ENCODE measurements at regions not wholly inside any gene's neighbourhood (a gene's known extent, or its start where the extent isn't known, plus 50 kb on each side); places are given as distances from the start of the nearest gene placed in this dataset.

DNA sequence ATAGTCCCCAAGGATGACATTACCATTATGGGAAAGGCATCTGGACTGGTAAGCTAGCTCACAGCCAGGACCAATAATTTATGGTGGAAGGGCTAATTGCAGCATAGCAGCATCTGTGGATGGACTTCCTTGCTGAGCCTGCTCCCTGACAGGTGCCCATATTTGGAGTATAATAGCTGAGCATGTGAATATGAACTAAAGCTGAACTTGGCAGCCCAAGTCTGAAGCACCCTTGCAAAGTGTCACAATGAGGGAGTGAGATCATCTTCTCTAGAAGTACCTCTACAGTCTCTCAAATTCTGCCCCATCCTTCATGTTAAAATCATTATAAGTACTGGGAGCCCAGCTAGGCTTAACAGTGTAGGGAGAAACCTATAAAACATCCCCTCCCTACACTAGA lies 128.2 kb upstream of the INPP4B start:
- DNase-seq: no peak

DNA sequence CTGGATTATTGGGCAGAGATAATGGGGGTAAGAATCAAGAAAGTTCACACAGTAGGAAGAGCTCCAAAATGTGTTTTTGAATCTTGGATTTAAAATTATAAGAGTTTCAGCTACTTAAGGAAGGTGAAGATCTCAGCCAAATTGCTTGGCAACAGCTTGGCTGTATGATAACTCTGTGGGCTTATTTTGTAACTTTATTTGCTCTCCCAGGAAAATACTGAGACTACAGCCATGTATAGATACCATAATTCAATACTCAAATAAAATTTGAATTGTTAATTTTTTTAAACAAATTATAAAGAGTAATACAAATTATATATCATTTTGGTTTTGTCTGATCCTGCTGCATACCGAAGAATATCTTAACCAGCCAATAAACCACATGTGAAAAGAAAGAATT lies 129.5 kb upstream of the INPP4B start:
- DNase-seq: no peak

DNA sequence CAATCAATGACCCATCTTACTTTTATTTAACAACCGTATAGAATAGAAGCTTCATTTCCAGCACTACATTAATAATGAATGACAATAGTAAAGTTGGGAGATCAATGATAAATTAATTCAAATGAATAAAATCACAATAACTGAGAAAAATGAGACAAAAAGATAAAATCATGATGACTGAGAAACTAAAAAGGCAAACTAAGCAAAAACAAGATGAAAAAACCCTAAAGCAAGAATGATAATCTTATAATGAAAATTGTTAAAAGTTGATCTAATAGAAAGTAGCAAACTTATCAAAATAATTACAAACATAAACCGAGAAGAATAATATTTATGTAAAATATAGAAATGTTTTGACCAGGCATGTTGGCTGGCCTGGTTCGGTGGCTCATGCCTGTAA lies 130.4 kb upstream of the INPP4B start:
- no peak for DNase-seq

DNA sequence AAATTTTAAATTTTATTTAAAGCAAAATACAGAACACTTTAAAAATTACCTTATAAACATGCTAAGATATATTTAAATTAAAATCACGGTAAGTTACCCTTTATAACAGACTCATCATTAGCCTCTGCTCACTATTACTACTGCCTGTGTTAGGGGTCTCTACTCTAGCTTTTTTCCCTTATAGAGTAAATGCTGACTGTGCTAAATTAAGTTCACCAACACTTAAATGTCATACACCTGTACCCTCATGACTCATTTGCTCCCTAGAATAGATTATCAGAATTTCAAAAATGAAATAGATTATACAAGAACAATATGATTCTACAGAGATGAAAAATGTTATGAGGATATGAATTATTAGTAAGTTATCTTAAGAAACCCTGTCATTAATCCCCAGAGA lies 131.1 kb upstream of the INPP4B start:
- no peak for DNase-seq

DNA sequence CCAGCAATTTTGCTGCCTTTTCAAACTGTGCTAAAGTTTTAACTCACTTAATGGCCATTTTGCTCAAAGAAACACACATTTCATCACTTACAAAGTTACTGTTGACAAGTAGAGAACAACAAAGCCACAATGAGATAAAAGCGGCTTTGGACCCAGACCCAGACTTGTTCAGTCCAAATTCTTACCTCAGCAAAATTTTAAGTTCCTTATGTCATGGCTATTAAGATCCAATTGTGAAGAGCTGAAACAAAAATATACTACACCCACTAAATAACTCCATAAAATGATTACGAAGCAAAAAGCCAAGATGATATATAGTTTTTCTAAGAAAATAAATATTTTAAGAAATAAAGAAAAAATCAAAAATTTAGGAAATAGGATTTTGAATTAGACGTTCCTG lies 137.0 kb upstream of the INPP4B start:
- DNase-seq: no peak

DNA sequence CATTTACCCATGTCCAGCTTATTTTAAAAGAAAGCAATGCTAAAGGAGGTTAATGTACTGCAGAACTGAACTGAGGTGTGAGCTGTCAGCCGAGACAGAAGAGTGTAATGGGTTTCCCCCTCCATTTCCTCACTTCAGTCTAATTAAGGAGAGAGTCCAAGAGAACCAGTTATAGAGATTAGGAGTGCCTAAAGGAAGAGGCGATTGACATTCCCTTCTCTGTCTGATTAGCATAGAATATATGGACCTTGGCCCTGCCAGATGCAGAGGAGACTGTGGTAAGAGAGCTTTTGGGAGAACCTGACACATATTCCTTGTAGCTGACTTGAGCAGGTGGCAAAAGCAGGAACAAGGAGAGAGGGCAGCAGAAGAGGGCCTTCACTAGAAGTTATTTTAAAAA lies 137.5 kb upstream of the INPP4B start:
- DNase-seq: no peak

DNA sequence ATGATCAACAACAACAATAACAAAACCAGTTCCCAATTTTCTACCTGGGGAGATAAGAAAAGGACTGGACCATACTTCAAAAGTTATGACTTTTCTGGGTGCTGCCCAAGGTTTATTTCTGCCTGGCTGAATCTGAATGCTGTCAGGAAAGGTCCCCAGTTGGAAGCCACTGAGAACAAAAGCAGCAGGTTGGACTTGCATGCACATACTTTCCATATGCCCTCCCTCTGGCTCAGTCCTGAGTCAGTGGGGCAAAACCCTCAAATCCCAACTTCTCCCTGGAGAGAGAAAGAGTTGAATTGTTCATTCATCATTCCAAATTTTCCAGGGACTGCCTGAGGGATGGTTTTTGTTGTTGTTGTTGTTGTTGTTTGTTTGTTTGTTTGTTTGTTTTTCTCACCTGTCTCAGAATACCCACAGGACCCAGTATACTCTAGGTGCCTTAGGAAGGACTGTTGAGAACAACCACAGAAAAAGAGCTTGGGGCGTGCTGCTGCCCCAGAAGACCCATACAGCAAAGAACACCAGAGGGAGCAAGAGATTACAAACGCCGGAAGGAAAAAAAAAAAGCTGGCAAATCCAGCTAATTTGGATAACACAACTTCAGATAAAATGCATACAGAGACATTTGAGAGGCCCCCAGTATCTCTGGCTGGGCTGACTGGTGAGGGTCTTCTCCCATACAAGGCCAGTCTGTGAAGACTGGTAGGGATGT lies 138.9 kb upstream of the INPP4B start:
- DNase-seq: no peak

DNA sequence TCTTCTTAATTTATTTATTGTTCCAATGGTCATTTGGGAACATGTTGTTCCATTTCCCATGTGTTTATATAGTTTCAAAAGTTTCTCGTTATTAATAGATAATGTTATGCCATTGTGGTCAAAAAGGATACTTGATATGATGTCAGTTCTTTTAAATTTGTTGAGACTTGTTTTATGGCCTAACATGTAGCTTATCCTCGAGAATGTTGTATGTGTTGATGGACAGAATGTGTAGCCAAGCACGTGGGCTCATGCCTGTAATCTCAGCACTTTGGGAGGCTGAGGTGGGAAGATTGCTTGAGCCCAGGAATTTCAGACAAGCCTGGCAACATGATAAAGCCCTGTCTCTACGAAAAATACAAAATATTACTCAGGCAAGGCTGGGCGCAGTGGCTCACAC lies 168.5 kb upstream of the USP38 start:
- no peak for DNase-seq

DNA sequence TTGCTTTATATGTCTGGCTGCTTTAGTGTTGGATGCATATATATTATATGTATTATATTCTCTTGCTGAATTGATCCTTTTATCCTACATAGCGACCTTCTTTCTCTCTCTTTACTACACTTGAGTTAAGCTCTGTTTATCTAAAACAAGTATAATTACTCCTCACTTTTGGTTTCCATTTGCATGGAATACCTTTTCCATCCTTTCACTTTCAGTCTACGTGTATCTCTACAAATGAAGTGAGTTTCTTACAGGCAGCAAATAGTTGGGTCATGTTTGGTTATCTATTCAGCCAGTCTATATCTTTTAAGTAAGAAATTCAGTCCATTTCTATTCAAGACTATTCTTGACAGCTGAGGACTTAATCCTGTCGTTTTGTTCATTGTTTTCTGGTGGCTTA lies 167.5 kb upstream of the USP38 start:
- no peak for DNase-seq

DNA sequence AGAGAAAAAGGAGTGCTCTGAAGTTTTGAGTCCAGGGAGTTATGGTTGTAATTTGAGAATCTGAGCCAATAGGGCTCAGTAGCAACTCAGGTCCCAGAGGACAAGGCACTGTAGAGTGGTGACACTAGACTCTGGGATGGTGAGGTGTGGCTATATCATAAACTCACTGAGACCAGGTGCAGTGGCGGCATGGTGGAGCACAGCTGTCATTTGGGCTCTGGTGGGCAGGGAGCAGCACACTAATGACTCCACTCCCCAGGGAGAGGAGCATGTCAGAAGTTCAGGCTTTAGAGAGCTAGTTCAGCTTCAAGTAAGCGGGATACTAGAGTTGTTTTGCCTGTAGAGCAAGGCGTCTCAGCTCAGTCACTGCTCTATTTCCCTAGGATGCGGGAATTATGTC lies 165.4 kb upstream of the USP38 start:
- no peak for DNase-seq

DNA sequence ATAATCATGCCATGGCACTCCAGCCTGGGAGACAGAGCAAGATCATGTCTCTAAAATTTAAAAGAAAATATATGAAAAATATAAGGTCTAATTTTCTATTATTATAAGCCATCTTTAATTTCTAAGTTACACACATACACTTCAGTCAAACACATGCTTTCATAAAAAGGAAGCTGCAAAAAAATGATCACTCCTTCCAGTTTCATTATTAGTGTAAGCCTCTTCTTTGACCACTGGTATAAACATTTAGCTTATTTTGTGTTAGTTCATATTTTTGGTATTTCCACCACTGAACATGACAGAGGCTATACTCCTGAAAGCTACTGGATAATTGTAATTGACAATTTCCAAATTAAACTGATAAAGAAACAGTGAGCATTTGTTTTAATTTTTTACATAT lies 163.3 kb upstream of the USP38 start:
- DNase-seq: no peak

DNA sequence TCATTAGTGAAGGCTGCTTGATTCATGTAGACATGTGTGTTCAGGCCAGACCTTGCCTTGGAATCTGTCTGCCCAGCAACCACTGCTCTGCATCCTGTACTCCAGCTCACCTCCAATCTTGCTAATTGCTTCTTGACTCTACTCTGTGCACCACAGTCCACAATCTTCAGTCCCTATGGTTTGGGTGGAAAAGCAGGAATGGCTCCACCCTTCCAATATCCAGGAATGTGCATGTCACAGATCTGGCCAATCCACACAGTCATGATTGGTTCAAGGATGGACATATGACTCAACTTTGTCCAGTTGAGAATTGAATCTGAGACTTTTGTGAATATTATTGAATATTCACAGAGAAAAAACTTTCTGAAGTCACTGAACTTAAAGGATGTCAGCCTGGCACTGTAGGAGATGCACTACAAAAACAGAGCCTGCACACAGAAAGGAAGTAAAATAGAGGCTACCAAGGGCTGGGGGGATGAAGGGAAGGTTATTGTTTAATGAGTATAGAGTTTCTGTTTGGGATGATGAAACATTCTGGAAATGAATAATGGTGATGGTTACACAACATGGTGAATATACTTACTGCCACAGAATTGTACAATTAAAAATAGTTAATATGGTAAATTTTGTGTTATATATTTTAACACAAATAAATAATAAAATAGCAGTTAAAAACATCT lies 161.3 kb upstream of the USP38 start:
- DNase-seq: no peak

DNA sequence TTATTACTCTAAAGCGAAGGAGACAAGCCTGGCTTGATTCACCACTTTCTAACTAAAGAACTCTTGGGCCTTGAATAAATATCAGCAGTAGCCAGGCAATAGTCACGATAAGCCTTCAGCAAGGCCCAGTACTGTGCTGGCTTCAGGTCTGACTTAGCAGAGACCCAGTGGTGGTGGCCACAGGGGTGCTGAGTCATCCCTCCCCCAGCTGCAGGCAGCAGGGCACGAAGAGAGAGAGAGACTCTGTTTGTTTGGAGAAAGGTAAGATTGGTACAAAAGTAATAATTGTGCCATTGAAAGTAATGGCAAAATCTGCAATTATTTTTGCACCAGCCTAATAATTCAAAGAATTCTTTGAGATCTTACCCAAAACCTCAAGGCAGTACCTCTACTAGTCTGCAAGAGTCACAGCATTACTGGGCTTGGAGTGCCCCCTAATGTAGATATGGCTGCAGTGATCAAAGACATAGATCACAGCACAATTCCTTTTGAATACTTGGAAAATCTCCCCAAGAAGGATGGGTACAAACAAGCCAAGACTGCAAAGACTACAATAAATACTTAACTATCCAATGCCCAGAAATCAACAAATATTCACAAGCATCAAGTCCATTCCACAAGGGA lies 159.5 kb upstream of the USP38 start:
- no peak for DNase-seq

DNA sequence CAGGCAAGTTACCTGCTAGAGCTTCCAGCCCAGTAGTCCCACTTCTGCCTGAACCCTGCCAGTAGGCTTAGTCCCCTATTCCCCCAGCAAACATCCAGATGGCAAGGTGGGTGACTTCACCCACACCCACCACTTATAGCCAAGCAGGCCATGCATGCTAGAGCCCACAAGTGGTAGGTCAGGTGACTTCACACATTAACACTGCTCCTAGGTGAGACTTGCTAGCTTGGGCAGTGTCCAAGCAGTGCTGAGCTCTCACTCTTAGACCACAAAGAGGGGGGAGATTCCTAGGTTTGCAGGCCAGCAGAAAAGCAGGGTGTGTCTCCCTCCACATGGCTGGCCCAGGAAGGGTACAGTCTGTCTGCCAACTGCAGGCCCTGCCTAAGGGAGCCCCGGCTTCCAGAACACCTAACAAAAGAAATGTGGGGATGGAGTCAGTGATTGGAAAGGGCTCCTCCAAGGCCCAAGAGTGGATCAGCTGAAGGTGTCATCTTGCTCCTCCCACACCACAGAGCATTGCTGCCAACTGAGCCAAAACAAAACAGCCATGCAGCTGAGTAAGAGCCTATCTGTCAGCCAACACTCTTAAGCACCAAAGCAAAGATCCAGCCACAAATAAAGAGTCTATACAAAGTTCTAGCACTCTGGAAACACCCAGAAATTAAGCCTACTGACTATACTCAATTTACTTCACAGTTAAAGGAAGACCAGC lies 158.1 kb upstream of the USP38 start:
- DNase-seq: no peak

DNA sequence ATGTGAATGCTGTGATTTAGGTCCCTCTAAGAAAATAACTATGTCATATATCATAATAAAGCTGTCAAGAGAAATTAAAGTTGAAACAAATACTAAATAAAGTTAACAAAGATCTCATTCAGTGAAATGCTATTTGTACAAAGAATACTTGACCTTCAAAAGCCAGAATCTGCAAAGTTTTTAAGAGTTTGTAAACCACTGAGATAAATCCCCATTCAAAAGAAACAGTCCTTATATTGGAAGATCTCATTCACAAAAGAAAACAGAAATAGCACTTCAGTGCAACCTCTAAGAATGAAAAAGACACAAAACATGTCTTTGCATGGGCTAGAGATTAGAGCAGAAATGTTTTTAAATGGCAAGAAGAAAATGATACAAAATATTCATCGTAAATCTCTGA lies 149.1 kb upstream of the USP38 start:
- DNase-seq: no peak

DNA sequence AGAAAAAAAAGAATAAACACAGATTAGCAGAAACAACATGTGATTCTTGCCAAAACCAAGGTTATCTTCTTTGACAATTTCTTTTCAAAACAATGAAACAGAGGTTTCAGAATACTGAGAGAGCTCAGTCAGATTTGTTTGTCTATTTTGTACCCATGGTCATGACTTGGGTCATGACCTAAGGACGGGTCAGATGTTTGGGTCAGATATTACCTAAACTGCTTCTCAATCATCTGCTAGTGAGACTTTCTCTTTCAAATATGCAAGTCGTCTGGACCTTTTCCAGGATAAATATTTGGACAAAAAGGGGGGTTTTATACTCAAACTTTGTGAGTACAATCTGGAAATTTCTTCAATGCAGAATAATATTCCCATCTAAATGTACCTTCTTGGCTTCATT lies 148.3 kb upstream of the USP38 start:
- no peak for DNase-seq

DNA sequence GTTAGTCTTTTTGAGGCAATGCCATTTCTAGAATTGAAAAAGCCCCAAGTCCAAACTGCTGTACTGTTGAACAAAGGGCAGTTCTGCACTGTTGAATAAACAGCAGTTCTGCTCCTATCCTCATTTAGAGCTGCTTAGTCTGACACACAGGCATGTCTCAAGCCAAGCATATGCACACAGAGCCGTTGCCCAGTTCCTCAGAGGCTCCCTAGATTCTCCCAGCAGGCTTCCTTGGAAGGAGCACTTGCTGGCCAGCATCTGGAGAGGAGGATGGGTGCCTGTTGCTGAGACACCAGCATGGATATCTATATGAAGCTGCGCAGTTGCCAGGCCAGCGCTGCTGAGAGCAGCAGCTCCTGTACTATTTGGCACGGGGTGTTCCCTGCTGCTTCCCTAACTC lies 138.3 kb upstream of the USP38 start:
- no peak for DNase-seq

DNA sequence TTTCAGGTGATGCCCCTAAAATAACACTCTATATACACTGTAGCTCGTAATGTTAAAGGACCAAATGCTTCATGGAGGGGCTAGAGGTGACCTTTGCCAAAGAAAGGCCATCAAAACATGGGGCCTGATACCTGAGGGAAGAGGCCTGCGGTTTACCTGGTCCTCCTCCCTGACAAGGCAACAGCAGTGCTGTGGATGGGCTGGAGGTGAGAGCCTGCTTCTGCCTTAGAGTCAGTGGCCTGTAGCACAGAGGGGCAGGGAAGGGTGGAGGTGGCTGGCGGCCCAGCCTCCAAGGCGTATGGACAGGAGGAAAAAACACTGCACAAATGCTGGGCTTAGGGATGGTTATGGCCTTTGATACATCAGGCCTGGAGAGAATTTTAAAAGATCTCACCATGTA lies 137.8 kb upstream of the USP38 start:
- no peak for DNase-seq

DNA sequence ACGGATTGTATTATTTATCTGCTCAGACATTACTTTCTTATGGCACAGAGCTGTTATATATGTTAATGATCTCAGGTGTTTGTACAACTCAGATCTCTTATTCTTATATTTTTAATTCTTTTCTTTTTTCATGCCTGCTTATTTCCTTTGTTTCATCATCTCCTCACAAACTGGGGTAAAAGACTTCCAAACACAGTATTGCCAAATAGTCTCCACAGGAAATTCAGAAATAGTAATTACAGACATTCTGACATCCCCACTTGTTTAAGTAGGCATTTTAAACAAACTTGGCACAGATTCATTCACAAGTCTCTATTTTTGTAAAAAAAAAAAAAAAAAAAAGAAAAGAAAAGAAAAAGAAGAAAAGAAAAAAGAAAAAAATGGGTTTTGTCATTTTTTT lies 129.7 kb upstream of the USP38 start:
- DNase-seq: no peak

DNA sequence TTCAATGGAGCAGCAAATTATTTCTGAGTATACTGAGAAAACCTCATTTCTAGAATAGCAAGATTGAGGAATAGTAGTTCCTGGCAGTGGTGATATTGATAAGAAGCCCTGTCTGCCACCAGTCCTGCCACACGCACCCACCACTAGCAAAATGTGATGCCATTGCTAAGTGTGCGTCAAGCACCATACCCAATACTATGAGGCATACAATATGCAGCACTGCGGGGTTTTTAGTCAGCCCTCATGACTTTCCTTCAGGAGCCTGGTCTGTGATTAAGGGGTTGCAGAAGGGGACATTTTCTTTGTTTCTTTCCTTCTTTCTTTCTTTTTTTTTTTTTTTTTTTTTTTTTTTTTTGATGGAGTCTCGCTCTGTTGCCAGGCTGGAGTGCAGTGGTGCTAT lies 128.7 kb upstream of the USP38 start:
- no peak for DNase-seq

DNA sequence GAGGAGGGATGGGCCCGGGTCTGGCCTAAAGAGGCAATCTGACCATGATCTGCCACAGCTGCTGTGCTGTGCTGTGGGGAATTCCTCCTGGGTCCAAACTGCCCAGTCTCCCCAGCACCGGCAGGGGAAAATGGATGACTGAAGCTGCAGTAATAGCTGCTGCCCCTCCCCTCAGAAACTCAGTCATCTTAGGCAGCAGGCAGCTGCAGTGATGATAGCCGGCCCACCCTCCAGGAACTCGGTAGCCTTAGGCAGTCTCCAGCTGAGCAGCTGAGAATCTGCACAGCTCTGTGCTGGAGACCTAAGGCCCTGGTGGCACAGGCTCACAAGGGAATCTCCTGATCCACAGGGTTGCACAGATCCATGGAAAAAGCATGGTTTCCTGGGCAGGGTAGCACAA lies 113.4 kb upstream of the USP38 start:
- DNase-seq: no peak

DNA sequence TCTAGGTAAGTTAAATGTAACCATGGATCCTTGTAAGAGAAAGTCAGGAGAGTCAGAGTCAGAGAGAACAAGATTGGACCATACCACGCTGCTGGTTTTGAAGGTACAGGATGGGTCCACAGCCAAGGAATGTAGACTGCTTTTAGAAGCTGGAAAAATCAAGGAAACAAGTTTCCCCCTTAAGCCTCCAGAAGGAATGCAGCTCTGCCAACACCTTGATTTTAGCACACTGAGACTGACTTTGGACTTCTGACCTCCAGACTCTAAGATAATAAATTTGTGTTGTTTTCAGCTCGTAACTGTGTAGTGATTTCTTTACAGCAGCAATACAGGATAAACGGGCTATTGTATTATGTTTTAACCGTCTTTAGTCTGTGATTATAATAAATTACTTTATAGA lies 108.0 kb upstream of the USP38 start:
- DNase-seq: no peak

DNA sequence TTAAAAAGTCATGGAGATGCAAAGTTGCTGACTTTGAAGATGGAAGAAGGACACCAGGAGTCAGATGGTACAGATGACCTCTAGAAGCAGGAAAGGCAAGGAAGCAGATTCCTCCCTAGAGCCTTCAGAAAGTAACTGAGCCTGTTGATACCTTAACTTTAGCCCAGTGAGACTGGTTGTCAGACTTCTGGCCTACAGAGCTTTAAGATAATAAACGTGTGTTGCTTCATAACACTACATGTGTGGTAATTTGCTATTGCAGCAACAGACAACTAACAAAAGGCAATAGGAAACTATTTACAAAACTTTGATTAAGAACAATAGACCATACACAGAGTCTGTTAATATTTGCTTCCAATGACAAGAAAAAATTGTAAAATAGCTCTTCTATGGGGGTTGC lies 102.0 kb upstream of the USP38 start:
- DNase-seq: no peak
